ES-I3 (cell line): ENCODE measurements at regions not wholly inside any gene's neighbourhood (a gene's known extent, or its start where the extent isn't known, plus 50 kb on each side); places are given as distances from the start of the nearest gene placed in this dataset.

ENCODE experiments used
- H3K36me3 ChIP-seq: 2 replicates; pipeline ENCODE4 v1.6.1; 2013; ENCODE audit warnings: mild to moderate bottlenecking, low read length, control low read depth, moderate library complexity; ENCODE audit not compliant: insufficient read depth
- H3K4me1 ChIP-seq: 2 replicates; pipeline ENCODE4 v1.6.1; 2013; ENCODE audit warnings: mild to moderate bottlenecking, control low read depth, low read length; ENCODE audit not compliant: insufficient read depth
- H3K9ac ChIP-seq: 2 replicates; pipeline ENCODE4 v1.6.1; 2013; ENCODE audit warnings: low read depth, mild to moderate bottlenecking, low read length, moderate library complexity
- H3K9me3 ChIP-seq: 2 replicates; pipeline ENCODE4 v1.6.1; 2013; ENCODE audit warnings: mild to moderate bottlenecking, low read length, moderate library complexity; ENCODE audit not compliant: control insufficient read depth, insufficient read depth

GRCh38 chr7:11956991-11957390 is 125.0 kb upstream of the THSD7A start:
- 0 out of 2 replicates have a peak, but pooled peaks cover 2% of the 10 kb centered on the region for H3K36me3 ChIP-seq
- H3K9ac ChIP-seq = no peak overlapping the region
- H3K4me1 ChIP-seq = no peaks in the 10 kb centered on the region
- H3K9me3 ChIP-seq = 0 out of 2 replicates have a peak, but pooled peaks cover 5% of the 10 kb centered on the region

- Histone ChIP-seq H3K36me3 (0 out of 2 replicates have a peak, but pooled peaks cover 2% of the 10 kb centered on the region), H3K9me3 (0 out of 2 replicates have a peak, but pooled peaks cover 5% of the 10 kb centered on the region), H3K4me1 (no peaks in the 10 kb centered on the region), H3K9ac (no peak overlapping the region)
Observed at GRCh38 chr7:11957956-11958355, 126.0 kb upstream of the THSD7A start.

- Histone ChIP-seq H3K9ac (no peak overlapping the region), H3K9me3 (0 out of 2 replicates have a peak, but pooled peaks cover 5% of the 10 kb centered on the region), H3K36me3 (0 out of 2 replicates have a peak, but pooled peaks cover 2% of the 10 kb centered on the region), H3K4me1 (no peaks in the 10 kb centered on the region)
Observed at GRCh38 chr7:11959121-11959520, 127.1 kb upstream of the THSD7A start.

- H3K36me3 ChIP-seq = 0 out of 2 replicates have a peak, but pooled peaks cover 2% of the 10 kb centered on the region
- 0 out of 2 replicates have a peak, but pooled peaks cover 5% of the 10 kb centered on the region for H3K9me3 ChIP-seq
Observed at GRCh38 chr7:11960621-11961020, 128.6 kb upstream of the THSD7A start.

GRCh38 chr7:11969643-11970042 is 137.6 kb upstream of the THSD7A start:
- 0 out of 2 replicates have a peak, but pooled peaks cover 4% of the 10 kb centered on the region for H3K4me1 ChIP-seq
- no peak overlapping the region for H3K9ac ChIP-seq
- H3K9me3 ChIP-seq = peaks cover 2% of the 10 kb centered on the region; the same call in 1 of the 2 replicates
- no peaks in the 10 kb centered on the region for H3K36me3 ChIP-seq

More at GRCh38 chr7:11960621-11961020, 128.6 kb upstream of the THSD7A start:
- Histone ChIP-seq H3K4me1 (no peaks in the 10 kb centered on the region), H3K9ac (no peak overlapping the region)

GRCh38 chr7:11970132-11970531 is 138.1 kb upstream of the THSD7A start:
- Histone ChIP-seq H3K9ac (no peak overlapping the region), H3K9me3 (peaks cover 2% of the 10 kb centered on the region; the same call in 1 of the 2 replicates), H3K36me3 (no peaks in the 10 kb centered on the region), H3K4me1 (0 out of 2 replicates have a peak, but pooled peaks cover 4% of the 10 kb centered on the region)

GRCh38 chr7:11985376-11985775 is 153.4 kb upstream of the THSD7A start:
- Histone ChIP-seq H3K9me3 (peaks cover 6% of the 10 kb centered on the region; the same call in 1 of the 2 replicates), H3K4me1 (no peaks in the 10 kb centered on the region), H3K9ac (no peak overlapping the region), H3K36me3 (no peaks in the 10 kb centered on the region)

- no peak overlapping the region for H3K9ac ChIP-seq
- peaks cover 6% of the 10 kb centered on the region; the same call in 1 of the 2 replicates for H3K9me3 ChIP-seq
- H3K36me3 ChIP-seq = no peaks in the 10 kb centered on the region
- H3K4me1 ChIP-seq = no peaks in the 10 kb centered on the region
Observed at GRCh38 chr7:11985971-11986370, 154.0 kb upstream of the THSD7A start.

- 0 out of 2 replicates have a peak, but pooled peaks cover 2% of the 10 kb centered on the region for H3K9me3 ChIP-seq
Observed at GRCh38 chr7:11988186-11988585, 156.2 kb upstream of the THSD7A start.

GRCh38 chr7:12002428-12002827 is 170.4 kb upstream of the THSD7A start:
- no peak overlapping the region for H3K9ac ChIP-seq
- H3K9me3 ChIP-seq = peaks cover under 1% of the 10 kb centered on the region; the same call in 1 of the 2 replicates
- no peaks in the 10 kb centered on the region for H3K4me1 ChIP-seq
- no peaks in the 10 kb centered on the region for H3K36me3 ChIP-seq

More at GRCh38 chr7:11988186-11988585, 156.2 kb upstream of the THSD7A start:
- Histone ChIP-seq H3K4me1 (no peaks in the 10 kb centered on the region), H3K9ac (no peak overlapping the region), H3K36me3 (no peaks in the 10 kb centered on the region)

- Histone ChIP-seq H3K36me3 (no peaks in the 10 kb centered on the region), H3K4me1 (no peaks in the 10 kb centered on the region), H3K9me3 (no peaks in the 10 kb centered on the region), H3K9ac (no peak overlapping the region)
Observed at GRCh38 chr7:12004581-12004980, 172.6 kb upstream of the THSD7A start.

GRCh38 chr7:12007576-12007975 is 175.6 kb upstream of the THSD7A start:
- Histone ChIP-seq H3K4me1 (no peaks in the 10 kb centered on the region), H3K36me3 (no peaks in the 10 kb centered on the region), H3K9me3 (no peaks in the 10 kb centered on the region), H3K9ac (no peak overlapping the region)

GRCh38 chr7:12013983-12014382 is 182.0 kb upstream of the THSD7A start:
- H3K36me3 ChIP-seq = no peaks in the 10 kb centered on the region; the same call in 1 of the 2 replicates
- no peaks in the 10 kb centered on the region for H3K9me3 ChIP-seq
- H3K4me1 ChIP-seq = no peaks in the 10 kb centered on the region
- H3K9ac ChIP-seq = no peak overlapping the region

GRCh38 chr7:12016439-12016838 is 184.4 kb upstream of the THSD7A start:
- no peak overlapping the region for H3K9ac ChIP-seq
- no peaks in the 10 kb centered on the region for H3K9me3 ChIP-seq
- H3K36me3 ChIP-seq = no peaks in the 10 kb centered on the region; the same call in 1 of the 2 replicates
- no peaks in the 10 kb centered on the region for H3K4me1 ChIP-seq

GRCh38 chr7:12017046-12017445 is 185.0 kb upstream of the THSD7A start:
- no peaks in the 10 kb centered on the region for H3K4me1 ChIP-seq
- no peaks in the 10 kb centered on the region; the same call in 1 of the 2 replicates for H3K36me3 ChIP-seq
- H3K9me3 ChIP-seq = no peaks in the 10 kb centered on the region
- no peak overlapping the region for H3K9ac ChIP-seq
